PC-9 (cell line): ENCODE measurements at regions not wholly inside any gene's neighbourhood (a gene's known extent, or its start where the extent isn't known, plus 50 kb on each side); places are given as distances from the start of the nearest gene placed in this dataset.

Source experiments
- BruUV-seq: library from RNA; stranded (reverse); fragments of 400-500 nt; replicated peaks from 2 replicates; lab custom pipeline; 2021; lab: Mats Ljungman, UMichigan
- CTCF ChIA-PET: fragments of 300-600 bp; sonication (Branson Sonifier 250); formaldehyde crosslinking; loops from one replicate; lab custom pipeline; 2022; ENCODE audit warnings: antibody characterized with exemption; lab: Charles Lee
- POLR2A ChIA-PET: fragments of 300-600 bp; sonication (Branson Sonifier 250); formaldehyde crosslinking; loops from one replicate; lab custom pipeline; 2022; ENCODE audit warnings: antibody characterized with exemption; ENCODE audit not compliant: unreplicated experiment; lab: Charles Lee
- DNase-seq, 2 experiments: peaks; one replicate each; pipeline versions ENCODE4 v3.0.0 to v3.0.0-alpha.2; 2015 to 2022; ENCODE audit warnings: mixed read lengths in 1 of 2
- H2AFZ ChIP-seq: fragments of 200-600 bp; sonication (generic); 2 replicates; pipeline ENCODE4 v1.8.1; 2017; ENCODE audit warnings: antibody characterized with exemption
- H3F3A ChIP-seq: fragments of 200-600 bp; sonication (generic); 2 replicates; pipeline ENCODE4 v1.8.1; 2017; ENCODE audit warnings: antibody characterized with exemption, mild to moderate bottlenecking, low read depth; ENCODE audit not compliant: insufficient read depth
- H3K27ac ChIP-seq: fragments of 200-600 bp; sonication (generic); 2 replicates; pipeline ENCODE4 v1.6.1; 2016; ENCODE audit warnings: mixed run types
- H3K27me3 ChIP-seq: fragments of 200-600 bp; sonication (generic); 2 replicates; pipeline ENCODE4 v1.6.1; 2016; ENCODE audit warnings: low read depth, mixed run types; ENCODE audit not compliant: insufficient read depth
- H3K36me3 ChIP-seq: fragments of 200-600 bp; sonication (generic); 2 replicates; pipeline ENCODE4 v1.6.1; 2016; ENCODE audit warnings: low read depth, mixed run types
- H3K4me1 ChIP-seq: fragments of 200-600 bp; sonication (generic); replicated peaks from 2 replicates; pipeline ENCODE4 v1.6.1; 2016; ENCODE audit warnings: mixed run types; ENCODE audit not compliant: insufficient read depth
- H3K4me2 ChIP-seq: fragments of 200-600 bp; sonication (generic); 2 replicates; pipeline ENCODE4 v1.6.1; 2017; ENCODE audit warnings: mixed run types
- H3K4me3 ChIP-seq: fragments of 200-600 bp; sonication (generic); 2 replicates; pipeline ENCODE4 v1.6.1; 2016; ENCODE audit warnings: mixed run types
- H3K79me2 ChIP-seq: fragments of 200-600 bp; sonication (generic); 2 replicates; pipeline ENCODE4 v1.6.1; 2017; ENCODE audit warnings: low read depth, mixed run types
- H3K9me2 ChIP-seq: fragments of 200-600 bp; sonication (generic); 2 replicates; pipeline ENCODE4 v1.8.1; 2017; ENCODE audit warnings: mild to moderate bottlenecking; ENCODE audit not compliant: insufficient read depth
- H3K9me3 ChIP-seq: fragments of 200-600 bp; sonication (generic); 2 replicates; pipeline ENCODE4 v1.8.1; 2016; ENCODE audit warnings: low read depth; ENCODE audit not compliant: insufficient read depth
- H4K20me1 ChIP-seq: fragments of 200-600 bp; sonication (generic); 2 replicates; pipeline ENCODE4 v1.8.1; 2017; ENCODE audit not compliant: insufficient read depth
- CTCF ChIP-seq: fragments of 200-600 bp; sonication (generic); conservative IDR thresholded peaks from 2 replicates; pipeline ENCODE4 v1.6.1; 2017; ENCODE audit warnings: mixed run types, antibody characterized with exemption, mild to moderate bottlenecking, moderate library complexity
- EZH2 ChIP-seq: fragments of 200-600 bp; sonication (generic); IDR thresholded peaks from 2 replicates; pipeline ENCODE4 v1.8.0; 2017; ENCODE audit warnings: antibody characterized with exemption, low read depth
- intact Hi-C: fragments of 100-400 bp; cut with micrococcal nuclease; formaldehyde crosslinking; loops from one replicate; pipeline ENCODE4 v1.10.0; 2022; ENCODE audit not compliant: unreplicated experiment

- BruUV-seq = no TSS peak
- no peaks in the 10 kb centered on the region for H3F3A ChIP-seq
- CTCF ChIA-PET = interaction anchor here (0.6 kb wide), 1 partner anchor 144 kb away, joined by 3 read pairs; the partner anchor contains the start of gene RPS21
- POLR2A ChIA-PET = no interaction called here
- no peaks in the 10 kb centered on the region for H3K36me3 ChIP-seq
- H3K27ac ChIP-seq = no peak overlapping the region
- no peak for TF ChIP-seq CTCF
- no peak for TF ChIP-seq EZH2
- H3K9me2 ChIP-seq = no peaks in the 10 kb centered on the region
- H3K27me3 ChIP-seq = peaks cover 94% of the 10 kb centered on the region
- H3K9me3 ChIP-seq = no peaks in the 10 kb centered on the region
- no peak overlapping the region for H3K4me2 ChIP-seq
- no peaks in the 10 kb centered on the region for H3K79me2 ChIP-seq
- H3K4me1 ChIP-seq = no peaks in the 10 kb centered on the region
- no peak overlapping the region for H2AFZ ChIP-seq
- intact Hi-C loops = no loop called here
- no peak for DNase-seq
- H4K20me1 ChIP-seq = no peaks in the 10 kb centered on the region; the same call in 1 of the 2 replicates
- H3K4me3 ChIP-seq = no peak overlapping the region
Measured at GRCh38 chr20:62530643-62531032, 54.8 kb upstream of the GATA5 start.

GRCh38 chr20:62531046-62531838, 55.4 kb upstream of the GATA5 start:
- Histone ChIP-seq H3K9me3 (no peaks in the 10 kb centered on the region), H3K4me2 (no peak overlapping the region), H3F3A (no peaks in the 10 kb centered on the region), H4K20me1 (no peaks in the 10 kb centered on the region; the same call in 1 of the 2 replicates), H3K4me1 (no peaks in the 10 kb centered on the region), H3K36me3 (no peaks in the 10 kb centered on the region), H3K27me3 (peaks cover 94% of the 10 kb centered on the region), H3K4me3 (no peak overlapping the region), H3K79me2 (no peaks in the 10 kb centered on the region), H3K9me2 (no peaks in the 10 kb centered on the region), H3K27ac (no peak overlapping the region), H2AFZ (no peak overlapping the region)
- ChIA-PET CTCF (no interaction called here), POLR2A (no interaction called here)
- no TSS peak for BruUV-seq
- intact Hi-C loops = no loop called here
- DNase-seq = no peak
- TF ChIP-seq CTCF (no peak), EZH2 (no peak)

GRCh38 chr20:62532921-62533320, 57.1 kb upstream of the GATA5 start:
- no peaks in the 10 kb centered on the region for H3K4me1 ChIP-seq
- no peaks in the 10 kb centered on the region for H3F3A ChIP-seq
- no peak for DNase-seq
- no peaks in the 10 kb centered on the region for H3K79me2 ChIP-seq
- no peak overlapping the region for H2AFZ ChIP-seq
- no peaks in the 10 kb centered on the region for H3K9me3 ChIP-seq
- BruUV-seq = no TSS peak
- H3K9me2 ChIP-seq = no peaks in the 10 kb centered on the region
- H4K20me1 ChIP-seq = no peaks in the 10 kb centered on the region; the same call in 1 of the 2 replicates
- intact Hi-C loops = no loop called here
- CTCF ChIA-PET = no interaction called here
- H3K27ac ChIP-seq = no peak overlapping the region
- peaks cover 94% of the 10 kb centered on the region for H3K27me3 ChIP-seq
- TF ChIP-seq EZH2 (no peak), CTCF (no peak)
- H3K4me2 ChIP-seq = no peak overlapping the region
- H3K4me3 ChIP-seq = no peak overlapping the region
- POLR2A ChIA-PET = no interaction called here
- no peaks in the 10 kb centered on the region for H3K36me3 ChIP-seq
